ENCODE measurements at regions not wholly inside any gene's neighbourhood (a gene's known extent, or its start where the extent isn't known, plus 50 kb on each side); places are given as distances from the start of the nearest gene placed in this dataset.

- H3K4me3 ChIP-seq (ENCODE audit: low read depth, low read length), result no peak overlapping the region
Observed at GRCh38 chr9:88077071-88077617, 61.1 kb downstream of the SPATA31C2 start.

- H3K4me3 ChIP-seq (ENCODE audit: low read depth, low read length), result peak overlapping the region; percentile 28
Observed at GRCh38 chr9:88076286-88077070, 61.8 kb downstream of the SPATA31C2 start.

- peak overlapping the region; percentile 28 for H3K4me3 ChIP-seq (ENCODE audit: low read depth, low read length)
Observed at GRCh38 chr9:88075966-88076285, 62.3 kb downstream of the SPATA31C2 start.

- H3K4me3 ChIP-seq (ENCODE audit: low read depth, low read length), result no peak overlapping the region
Observed at GRCh38 chr9:88075506-88075905, 62.8 kb downstream of the SPATA31C2 start.

- H3K4me3 ChIP-seq (ENCODE audit: low read depth, low read length), result no peak overlapping the region
Observed at GRCh38 chr9:88074931-88075330, 63.3 kb downstream of the SPATA31C2 start.

GRCh38 chr9:88072831-88073375 is 65.4 kb downstream of the SPATA31C2 start:
- H3K4me3 ChIP-seq (ENCODE audit: low read depth, low read length), result no peak overlapping the region

GRCh38 chr9:88071331-88071730 is 66.9 kb downstream of the SPATA31C2 start:
- no peak overlapping the region for H3K4me3 ChIP-seq (ENCODE audit: low read depth, low read length)

GRCh38 chr9:88065619-88066018 is 72.7 kb downstream of the SPATA31C2 start:
- H3K4me3 ChIP-seq (ENCODE audit: low read depth, low read length), result no peak overlapping the region

GRCh38 chr9:88064554-88064953 is 73.7 kb downstream of the SPATA31C2 start:
- H3K4me3 ChIP-seq (ENCODE audit: low read depth, low read length), result no peak overlapping the region

GRCh38 chr9:88060746-88061145 is 77.5 kb downstream of the SPATA31C2 start:
- H3K4me3 ChIP-seq (ENCODE audit: low read depth, low read length), result no peak overlapping the region

GRCh38 chr9:88059469-88059868 is 78.8 kb downstream of the SPATA31C2 start:
- H3K4me3 ChIP-seq (ENCODE audit: low read depth, low read length), result no peak overlapping the region

GRCh38 chr9:88056876-88057275 is 81.4 kb downstream of the SPATA31C2 start:
- no peak overlapping the region for H3K4me3 ChIP-seq (ENCODE audit: low read depth, low read length)

- no peak overlapping the region for H3K4me3 ChIP-seq (ENCODE audit: low read depth, low read length)
Observed at GRCh38 chr9:88053856-88054501, 79.6 kb upstream of the CDK20 start.

GRCh38 chr9:88052321-88052965 is 78.1 kb upstream of the CDK20 start:
- H3K4me3 ChIP-seq (ENCODE audit: low read depth, low read length), result no peak overlapping the region

GRCh38 chr9:88051138-88051537 is 76.8 kb upstream of the CDK20 start:
- no peak overlapping the region for H3K4me3 ChIP-seq (ENCODE audit: low read depth, low read length)

- no peak overlapping the region for H3K4me3 ChIP-seq (ENCODE audit: low read depth, low read length)
Observed at GRCh38 chr9:88049677-88050307, 75.5 kb upstream of the CDK20 start.

- H3K4me3 ChIP-seq (ENCODE audit: low read depth, low read length), result no peak overlapping the region
Observed at GRCh38 chr9:88046542-88046941, 72.2 kb upstream of the CDK20 start.

GRCh38 chr9:88045686-88046085 is 71.4 kb upstream of the CDK20 start:
- H3K4me3 ChIP-seq (ENCODE audit: low read depth, low read length), result no peak overlapping the region

GRCh38 chr9:88044200-88044599 is 69.9 kb upstream of the CDK20 start:
- H3K4me3 ChIP-seq (ENCODE audit: low read depth, low read length), result no peak overlapping the region

GRCh38 chr9:88043647-88044046 is 69.3 kb upstream of the CDK20 start:
- H3K4me3 ChIP-seq (ENCODE audit: low read depth, low read length), result no peak overlapping the region

GRCh38 chr9:88041447-88041846 is 67.1 kb upstream of the CDK20 start:
- no peak overlapping the region for H3K4me3 ChIP-seq (ENCODE audit: low read depth, low read length)
